ENCODE measurements at regions not wholly inside any gene's neighbourhood (a gene's known extent, or its start where the extent isn't known, plus 50 kb on each side); places are given as distances from the start of the nearest gene placed in this dataset.
"Not testable (repeated sequence)": the region's sequence is repeated elsewhere in the genome, so short reads cannot be mapped to it uniquely, and the experiment has no call there.

- peaks cover 0 to 6% (median 0%) of the 10 kb centered on the region in 3 donors for H3K36me3 Mint-ChIP-seq
- no peak for DNase-seq
- POLR2A ChIA-PET = no interaction called here
- H3K27me3 Mint-ChIP-seq = no peaks in the 10 kb centered on the region
- peaks cover 0 to 5% (median under 1%) of the 10 kb centered on the region in 4 donors for H3K4me1 Mint-ChIP-seq
- ATAC-seq = no peak
- peaks cover 0 to 13% (median 6%) of the 10 kb centered on the region in 9 donors for H3K9me3 Mint-ChIP-seq
- H3K4me3 Mint-ChIP-seq = no peak overlapping the region
- H3K27ac Mint-ChIP-seq = no peak overlapping the region
Measured at GRCh38 chr4:79676705-79677104, 268.7 kb upstream of the GK2 start.

- H3K27me3 Mint-ChIP-seq, DNase-seq, H3K4me1 Mint-ChIP-seq, H3K36me3 Mint-ChIP-seq, H3K27ac Mint-ChIP-seq, POLR2A ChIA-PET, ATAC-seq, H3K4me3 Mint-ChIP-seq: not testable (repeated sequence)
- H3K9me3 Mint-ChIP-seq = peaks cover 8 to 29% (median 16%) of the 10 kb centered on the region in 9 donors
Measured at GRCh38 chr4:79674906-79675305, 266.9 kb upstream of the GK2 start.

GRCh38 chr4:79673898-79674297 is 265.9 kb upstream of the GK2 start:
- POLR2A ChIA-PET = no interaction called here
- no peak overlapping the region for H3K27ac Mint-ChIP-seq
- peaks cover 0 to 15% (median under 1%) of the 10 kb centered on the region in 3 donors for H3K36me3 Mint-ChIP-seq
- peaks cover 14 to 39% (median 22%) of the 10 kb centered on the region in 9 donors for H3K9me3 Mint-ChIP-seq
- H3K4me1 Mint-ChIP-seq = peaks cover 0 to 3% (median under 1%) of the 10 kb centered on the region in 4 donors
- DNase-seq = no peak
- no peak for ATAC-seq
- no peaks in the 10 kb centered on the region for H3K27me3 Mint-ChIP-seq
- no peak overlapping the region for H3K4me3 Mint-ChIP-seq

- no peak overlapping the region for H3K27ac Mint-ChIP-seq
- ATAC-seq (no peak), DNase-seq (no peak)
- H3K9me3 Mint-ChIP-seq = peaks cover 18 to 44% (median 24%) of the 10 kb centered on the region in 9 donors
- peaks cover 0 to 2% (median 0%) of the 10 kb centered on the region in 4 donors for H3K4me1 Mint-ChIP-seq
- no peaks in the 10 kb centered on the region for H3K27me3 Mint-ChIP-seq
- H3K4me3 Mint-ChIP-seq = no peak overlapping the region
- POLR2A ChIA-PET = no interaction called here
- H3K36me3 Mint-ChIP-seq = peaks cover 0 to 20% (median 2%) of the 10 kb centered on the region in 3 donors
Measured at GRCh38 chr4:79673377-79673776, 265.3 kb upstream of the GK2 start.

DNA sequence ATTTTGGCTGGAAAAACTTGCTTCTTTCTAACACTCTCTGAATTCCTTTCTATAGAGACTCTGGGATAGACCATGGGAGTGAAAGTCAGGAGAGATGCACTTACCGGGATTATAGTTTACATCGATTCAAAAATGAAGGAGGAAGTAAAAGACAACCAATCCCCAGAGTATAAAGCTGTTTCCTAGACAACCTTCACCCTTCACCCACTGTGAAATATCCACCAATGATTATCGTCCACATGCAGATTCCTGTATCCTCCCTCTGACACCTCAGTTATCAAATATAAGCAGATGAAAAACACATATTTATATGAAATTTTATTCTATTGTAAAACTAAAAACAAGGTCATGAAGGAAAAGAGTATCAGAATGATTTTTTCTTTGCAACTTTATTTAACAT is 258.8 kb upstream of the GK2 start:
- H3K27ac Mint-ChIP-seq = no peak overlapping the region
- no peak overlapping the region for H3K4me3 Mint-ChIP-seq
- DNase-seq (no peak), ATAC-seq (no peak)
- peaks cover 0 to 2% (median 0%) of the 10 kb centered on the region in 5 donors for H3K27me3 Mint-ChIP-seq
- POLR2A ChIA-PET = no interaction called here
- H3K36me3 Mint-ChIP-seq = peaks cover 0 to 15% (median 2%) of the 10 kb centered on the region in 3 donors
- H3K9me3 Mint-ChIP-seq = peaks cover 14 to 38% (median 22%) of the 10 kb centered on the region in 9 donors
- no peaks in the 10 kb centered on the region for H3K4me1 Mint-ChIP-seq

GRCh38 chr4:79666112-79666511 is 258.1 kb upstream of the GK2 start:
- H3K4me1 Mint-ChIP-seq = no peaks in the 10 kb centered on the region
- no peak overlapping the region for H3K4me3 Mint-ChIP-seq
- ATAC-seq = no peak
- POLR2A ChIA-PET = no interaction called here
- H3K27me3 Mint-ChIP-seq = peaks cover 0 to 3% (median 0%) of the 10 kb centered on the region in 5 donors
- peaks cover 0 to 15% (median 2%) of the 10 kb centered on the region in 3 donors for H3K36me3 Mint-ChIP-seq
- peaks cover 9 to 32% (median 22%) of the 10 kb centered on the region in 9 donors for H3K9me3 Mint-ChIP-seq
- DNase-seq = no peak
- no peak overlapping the region for H3K27ac Mint-ChIP-seq

GRCh38 chr4:79663865-79664264 is 255.8 kb upstream of the GK2 start:
- Mint-ChIP-seq H3K36me3 (peaks cover 0 to 15% (median 1%) of the 10 kb centered on the region in 3 donors), H3K9me3 (peaks cover 3 to 23% (median 15%) of the 10 kb centered on the region in 9 donors), H3K4me1 (no peaks in the 10 kb centered on the region), H3K27me3 (peaks cover 0 to 3% (median 0%) of the 10 kb centered on the region in 5 donors), H3K27ac (no peak overlapping the region), H3K4me3 (no peak overlapping the region)
- DNase-seq (no peak), ATAC-seq (no peak)
- POLR2A ChIA-PET = no interaction called here

DNA sequence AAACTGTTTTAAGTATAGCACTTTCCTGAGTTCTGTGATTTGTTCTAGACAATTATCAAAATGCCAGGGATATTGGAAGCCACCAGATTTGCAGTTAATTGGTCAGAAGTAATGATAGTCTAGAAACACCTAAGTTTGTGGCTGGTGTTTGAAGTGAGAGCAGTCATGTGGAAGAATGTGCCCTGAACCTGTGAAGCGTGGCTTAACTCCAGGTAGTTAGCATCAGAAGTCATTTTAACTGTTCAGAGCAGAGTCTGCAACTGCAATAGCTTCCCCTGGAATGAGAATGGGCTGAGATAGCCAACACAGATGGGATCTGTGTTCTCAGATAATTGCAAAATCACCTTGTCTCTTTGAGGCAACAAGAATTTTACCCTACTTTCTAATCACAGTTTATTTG is 255.1 kb upstream of the GK2 start:
- DNase-seq = no peak
- no peak for ATAC-seq
- Mint-ChIP-seq H3K27ac (no peak overlapping the region), H3K4me1 (no peaks in the 10 kb centered on the region), H3K9me3 (peaks cover 0 to 24% (median 11%) of the 10 kb centered on the region in 9 donors), H3K4me3 (no peak overlapping the region), H3K27me3 (peaks cover 0 to 3% (median 0%) of the 10 kb centered on the region in 5 donors), H3K36me3 (peaks cover 0 to 12% (median 0%) of the 10 kb centered on the region in 3 donors)
- POLR2A ChIA-PET = no interaction called here

DNA sequence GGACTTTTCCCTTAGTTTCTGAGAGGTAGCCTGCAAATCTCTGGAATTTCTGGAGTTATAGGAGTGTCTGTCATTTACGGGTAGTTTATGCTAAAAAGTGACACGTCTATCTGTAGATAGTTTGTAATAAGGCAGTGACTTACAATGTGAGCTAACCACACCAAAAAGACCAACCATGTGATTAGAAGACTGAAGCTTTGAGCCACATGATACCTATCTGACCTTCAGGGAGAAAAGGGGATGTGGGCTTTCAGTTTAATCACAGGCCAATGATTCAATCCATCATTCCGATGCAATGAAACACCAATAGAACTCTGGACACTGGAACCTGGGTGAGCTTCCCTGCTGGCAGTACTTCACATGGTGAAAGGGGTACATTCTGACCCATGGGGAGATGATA is 254.6 kb upstream of the GK2 start:
- POLR2A ChIA-PET = no interaction called here
- H3K36me3 Mint-ChIP-seq = peaks cover 0 to 12% (median under 1%) of the 10 kb centered on the region in 3 donors
- no peak for DNase-seq
- no peak overlapping the region for H3K27ac Mint-ChIP-seq
- no peaks in the 10 kb centered on the region for H3K4me1 Mint-ChIP-seq
- no peak overlapping the region for H3K4me3 Mint-ChIP-seq
- peaks cover 0 to 26% (median 7%) of the 10 kb centered on the region in 9 donors for H3K9me3 Mint-ChIP-seq
- no peak for ATAC-seq
- peaks cover 0 to 3% (median 0%) of the 10 kb centered on the region in 5 donors for H3K27me3 Mint-ChIP-seq

DNA sequence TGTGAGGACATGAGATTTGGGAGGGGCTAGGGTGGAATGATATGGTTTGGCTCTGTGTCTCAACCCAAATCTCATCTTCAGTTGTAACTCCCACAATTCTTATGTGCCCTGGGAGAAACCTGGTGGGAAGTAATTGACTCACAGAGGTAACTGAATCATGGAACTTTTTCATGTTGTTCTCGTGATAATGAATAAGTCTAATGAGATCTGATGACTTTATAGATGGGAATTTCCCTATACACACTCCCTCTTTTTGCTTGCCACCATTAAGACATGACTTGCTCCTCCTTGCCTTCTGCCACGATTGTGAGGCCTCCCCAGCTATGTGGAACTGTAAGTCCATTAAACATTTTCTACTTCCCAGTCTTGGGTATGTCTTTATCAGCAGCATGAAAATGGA is 253.2 kb upstream of the GK2 start:
- Mint-ChIP-seq H3K27me3 (peaks cover 0 to 3% (median 0%) of the 10 kb centered on the region in 5 donors), H3K4me3 (no peak overlapping the region), H3K9me3 (peaks cover 0 to 31% (median 7%) of the 10 kb centered on the region in 9 donors), H3K4me1 (no peaks in the 10 kb centered on the region), H3K36me3 (peaks cover 0 to 18% (median 3%) of the 10 kb centered on the region in 3 donors), H3K27ac (no peak overlapping the region)
- DNase-seq (no peak), ATAC-seq (no peak)
- POLR2A ChIA-PET = no interaction called here

- H3K27me3 Mint-ChIP-seq, DNase-seq, H3K4me3 Mint-ChIP-seq, H3K27ac Mint-ChIP-seq, ATAC-seq, H3K4me1 Mint-ChIP-seq, POLR2A ChIA-PET: not testable (repeated sequence)
- Mint-ChIP-seq H3K36me3 (peaks cover 0 to 18% (median 3%) of the 10 kb centered on the region in 3 donors), H3K9me3 (peaks cover 0 to 31% (median 7%) of the 10 kb centered on the region in 9 donors)
Measured at GRCh38 chr4:79659308-79659870, 251.4 kb upstream of the GK2 start.

GRCh38 chr4:79657379-79657778 is 249.4 kb upstream of the GK2 start:
- Mint-ChIP-seq H3K27me3 (peaks cover 0 to 2% (median 0%) of the 10 kb centered on the region in 5 donors), H3K9me3 (peaks cover 0 to 31% (median 7%) of the 10 kb centered on the region in 9 donors)
- POLR2A ChIA-PET = interaction anchor here (0.6 kb wide), 1 partner anchor 48 kb away, joined by 3 read pairs; no protein-coding TSS in a partner anchor

GRCh38 chr4:79653871-79654270 is 245.8 kb upstream of the GK2 start:
- POLR2A ChIA-PET = no interaction called here
- Mint-ChIP-seq H3K27me3 (peaks cover 0 to 2% (median 0%) of the 10 kb centered on the region in 5 donors), H3K4me3 (no peak overlapping the region), H3K36me3 (peaks cover 0 to 10% (median 3%) of the 10 kb centered on the region in 3 donors), H3K27ac (no peak overlapping the region), H3K4me1 (no peaks in the 10 kb centered on the region), H3K9me3 (peaks cover 0 to 18% (median 2%) of the 10 kb centered on the region in 9 donors)
- no peak for ATAC-seq
- DNase-seq = no peak

More at GRCh38 chr4:79657379-79657778, 249.4 kb upstream of the GK2 start:
- Mint-ChIP-seq H3K4me3 (no peak overlapping the region), H3K4me1 (no peaks in the 10 kb centered on the region), H3K27ac (no peak overlapping the region), H3K36me3 (peaks cover 0 to 18% (median 3%) of the 10 kb centered on the region in 3 donors)
- ATAC-seq (no peak), DNase-seq (no peak)
